Retina (tissue), 1 donor: ENCODE measurements at regions not wholly inside any gene's neighbourhood (a gene's known extent, or its start where the extent isn't known, plus 50 kb on each side); places are given as distances from the start of the nearest gene placed in this dataset.

Experiments used
- DNase-seq: peaks from one replicate; pipeline ENCODE4 v3.0.0-alpha.2; 2016

DNA sequence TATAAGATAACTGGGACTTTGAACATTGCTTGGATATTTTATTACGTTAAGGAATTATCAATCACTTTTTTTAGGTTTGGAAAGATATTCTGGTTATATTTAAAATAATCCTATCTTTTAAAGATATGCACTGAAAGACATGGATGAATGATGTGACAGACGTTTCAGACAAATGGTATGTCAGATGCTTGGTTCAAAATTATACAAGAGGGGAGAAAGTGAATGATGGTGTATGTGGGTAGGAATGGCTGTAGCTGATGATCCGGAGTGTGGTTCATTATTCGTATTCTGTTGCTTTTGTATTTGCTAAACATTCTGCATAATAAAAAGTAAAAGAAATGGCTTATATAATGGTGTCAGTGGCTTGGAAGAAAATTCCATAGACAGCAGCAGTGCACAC is 51.0 kb upstream of the SNRPB2 start:
- no peak for DNase-seq

DNA sequence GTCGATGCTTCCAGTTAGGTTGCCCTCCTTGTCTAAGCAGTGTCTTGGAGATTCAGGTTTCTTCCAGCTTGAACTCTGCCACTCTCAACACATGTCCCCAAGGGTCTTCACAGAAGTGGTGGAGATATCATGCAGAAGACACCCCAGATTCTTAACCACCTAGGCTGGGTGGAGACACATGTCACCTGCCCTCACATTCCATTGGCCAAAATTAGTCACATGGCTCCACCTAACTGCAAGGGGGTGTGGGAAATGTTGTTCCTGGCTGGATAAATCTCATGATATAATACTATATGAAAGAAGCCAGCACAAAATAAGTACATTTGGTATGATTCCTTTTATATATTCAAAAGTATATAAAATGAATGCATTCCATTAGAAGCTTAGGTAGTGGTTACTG is 52.9 kb upstream of the SNRPB2 start:
- no peak for DNase-seq

DNA sequence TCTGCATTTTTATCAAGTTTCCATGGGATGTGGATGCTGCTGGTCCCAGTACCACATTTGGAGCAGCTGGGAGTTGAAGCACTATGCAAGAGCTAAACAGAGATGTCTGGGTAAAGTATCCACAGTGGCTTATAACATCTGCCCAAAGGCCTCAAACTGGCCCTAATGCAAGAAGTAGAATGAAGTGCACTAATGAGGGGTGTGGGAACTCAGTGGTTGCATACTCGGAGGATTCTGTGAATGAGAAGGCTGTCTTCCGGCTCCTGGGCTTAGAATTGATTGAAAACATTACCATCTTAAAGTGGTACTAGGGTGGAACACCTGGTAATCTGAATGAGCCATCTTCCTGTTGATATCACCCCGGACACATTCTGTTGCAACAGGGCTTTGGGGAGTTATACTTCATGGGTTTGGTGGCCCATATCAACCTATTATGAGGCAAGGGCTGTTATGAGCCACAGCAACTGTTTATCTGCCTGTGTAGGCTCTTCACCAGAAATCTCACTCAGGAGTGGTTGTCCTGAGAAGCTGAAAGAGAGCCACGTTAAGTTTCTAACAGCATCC is 54.7 kb upstream of the SNRPB2 start:
- DNase-seq, result no peak

DNA sequence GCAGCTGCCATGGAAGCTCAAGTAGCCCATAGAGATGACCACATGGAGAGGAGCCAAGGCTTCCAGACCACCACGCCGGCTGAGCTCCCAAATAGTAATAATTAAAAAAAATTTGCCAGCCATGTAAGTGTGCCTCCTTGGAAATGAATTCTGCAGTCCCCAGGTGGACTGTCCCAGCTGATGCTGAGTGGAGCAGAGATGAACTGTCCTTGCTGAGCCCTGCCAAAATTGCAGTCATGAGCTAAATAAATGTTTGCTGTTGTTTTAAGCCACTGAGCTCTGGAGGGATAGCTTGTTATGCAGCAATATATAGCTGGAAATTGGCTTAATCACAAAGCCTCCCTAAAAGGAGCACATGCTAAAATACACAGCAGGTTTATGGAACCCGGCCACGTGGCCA is 55.6 kb upstream of the SNRPB2 start:
- DNase-seq, result no peak

DNA sequence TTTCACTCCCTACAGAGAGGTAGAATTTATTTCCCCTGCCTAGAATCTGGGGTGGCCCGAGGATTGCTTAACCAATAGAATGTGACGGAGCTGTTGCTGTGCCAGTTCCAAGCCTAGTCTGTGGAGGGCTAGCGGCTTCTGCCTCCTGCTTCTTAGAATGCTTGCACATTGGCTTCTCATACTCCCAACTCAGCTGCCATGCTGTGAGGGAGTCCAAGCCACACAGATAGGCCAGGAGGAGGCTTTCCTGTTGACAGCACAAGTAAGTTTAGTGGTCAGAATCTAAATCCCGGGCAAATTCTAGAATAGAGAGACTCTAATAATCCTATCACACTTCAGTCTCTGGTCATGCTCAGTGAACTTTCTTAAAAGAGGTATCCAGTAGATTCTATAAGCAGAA is 57.5 kb upstream of the SNRPB2 start:
- no peak for DNase-seq

DNA sequence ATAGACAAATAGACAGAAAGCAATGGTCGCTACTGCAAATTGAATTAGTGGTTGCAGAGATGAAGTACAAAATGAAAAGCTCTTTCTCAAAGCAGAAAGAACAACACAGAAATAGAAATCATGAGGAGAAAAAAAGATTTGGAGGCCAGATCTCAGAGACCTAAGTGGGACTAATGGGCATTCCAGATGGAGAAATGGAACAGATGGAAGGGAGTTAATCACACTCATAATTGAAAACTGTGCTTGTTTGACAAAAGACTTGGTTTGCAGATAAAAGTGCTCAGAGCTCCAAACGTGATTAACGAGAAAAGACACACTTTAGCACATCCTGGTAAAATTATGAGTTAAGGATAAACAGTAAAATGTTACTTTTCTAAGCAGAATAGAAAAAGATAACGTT is 58.1 kb upstream of the SNRPB2 start:
- no peak for DNase-seq

DNA sequence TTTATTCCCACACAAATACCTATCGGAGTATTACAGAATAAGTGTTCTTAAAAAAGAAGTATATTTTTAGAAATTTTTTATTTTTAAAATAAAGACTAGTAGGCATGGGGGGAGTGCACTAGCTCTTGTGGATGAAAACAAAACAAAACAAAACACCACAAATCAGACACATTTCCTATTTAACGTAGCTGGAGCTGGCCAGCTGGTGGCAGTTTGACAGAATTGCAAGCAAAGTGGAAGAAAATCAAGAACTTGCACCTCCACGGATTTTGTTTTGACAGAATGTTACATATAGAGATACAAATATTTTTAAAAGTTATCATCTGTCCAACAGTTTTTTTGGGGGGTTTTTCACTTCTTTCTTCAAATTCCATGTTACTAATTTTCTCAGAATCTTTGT is 63.6 kb upstream of the SNRPB2 start:
- no peak for DNase-seq

DNA sequence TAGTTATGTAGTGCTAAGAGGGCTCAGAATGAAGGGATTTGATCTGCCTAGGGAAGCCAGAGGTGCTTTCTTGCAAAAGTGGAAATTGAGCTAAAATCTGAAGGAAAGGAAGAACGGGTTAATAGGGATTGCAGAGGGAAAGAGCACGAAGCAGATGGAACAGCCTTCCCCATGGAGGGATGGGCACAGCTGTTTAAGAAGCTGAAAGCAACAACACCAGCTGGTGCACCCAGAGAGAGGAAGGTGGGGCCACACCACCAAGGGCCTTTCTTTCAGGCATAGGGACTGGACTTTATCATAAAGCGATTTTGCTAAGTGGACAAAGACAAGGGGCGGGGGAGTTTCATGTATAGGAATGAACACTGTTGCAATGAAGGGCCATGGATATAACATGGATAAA is 65.8 kb upstream of the SNRPB2 start:
- peak; percentile 49 for DNase-seq

DNA sequence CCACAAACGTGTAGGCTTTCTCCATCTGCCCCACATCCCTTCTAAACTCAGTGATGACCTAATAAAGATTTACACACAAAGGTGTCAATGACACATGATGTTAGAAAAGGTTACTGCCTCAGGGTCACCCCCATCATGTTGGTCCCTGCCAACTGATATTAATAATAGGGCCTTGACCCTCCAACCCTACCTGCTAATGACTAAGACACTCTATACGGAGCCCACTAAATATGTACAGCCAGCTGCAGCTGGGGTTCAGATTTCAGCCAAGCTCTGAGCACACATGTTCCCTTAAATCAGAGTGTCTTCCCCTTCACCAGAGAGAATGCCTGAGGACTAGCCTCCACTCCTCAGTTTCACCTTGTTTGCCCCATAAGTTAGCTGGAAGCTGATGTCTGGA is 67.4 kb upstream of the SNRPB2 start:
- DNase-seq, result no peak

DNA sequence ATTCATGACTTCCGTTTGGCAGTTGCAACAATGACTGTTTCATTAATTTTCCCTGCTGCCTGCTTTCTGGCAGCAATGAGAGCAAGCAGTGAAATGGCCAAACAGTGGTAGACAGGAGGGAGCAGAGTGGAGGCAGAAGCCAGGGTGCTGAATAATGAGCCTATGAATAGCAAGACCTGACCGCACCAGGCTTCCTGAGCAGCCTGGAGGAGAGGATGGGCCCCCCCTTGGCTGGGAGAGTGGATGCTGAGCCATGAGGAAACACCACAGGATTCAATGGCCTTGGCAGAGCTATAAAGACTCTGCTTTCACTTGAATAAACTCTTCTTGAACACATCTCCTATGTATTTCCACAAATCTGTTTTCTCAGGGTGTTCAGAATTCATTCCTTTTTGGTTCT is 68.1 kb upstream of the SNRPB2 start:
- DNase-seq, result no peak

DNA sequence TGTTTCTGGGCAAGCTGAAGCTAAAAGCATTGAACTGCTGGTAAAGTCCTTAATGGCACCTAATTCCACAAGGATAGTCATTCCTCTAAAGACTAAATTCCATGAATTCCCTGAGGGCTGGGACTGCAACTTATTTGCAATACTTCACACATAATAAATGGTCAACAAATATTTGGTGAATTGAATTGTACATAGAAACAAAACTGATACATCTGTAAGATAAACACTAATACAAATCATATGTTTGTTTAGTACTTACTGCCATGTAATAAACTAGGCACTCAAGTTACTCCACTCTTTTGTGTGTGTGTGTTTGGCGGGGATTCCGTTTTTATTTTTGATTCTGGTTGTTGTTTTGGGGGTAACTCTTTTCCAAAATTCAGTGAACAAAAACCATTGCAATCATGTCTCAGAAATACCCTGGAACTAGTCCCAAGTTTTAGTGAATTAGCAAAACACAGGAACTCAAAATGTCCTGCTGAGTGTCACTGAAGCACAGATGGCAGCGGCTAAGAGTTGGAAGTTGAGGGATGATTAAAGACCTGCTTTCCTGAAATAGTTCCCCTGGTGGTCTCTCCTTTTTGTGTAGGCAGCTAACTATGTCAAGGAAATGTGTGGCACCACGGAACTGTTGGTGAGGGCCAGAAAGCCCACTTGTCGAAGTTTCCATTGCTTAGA is 74.8 kb upstream of the SNRPB2 start:
- DNase-seq, result no peak

DNA sequence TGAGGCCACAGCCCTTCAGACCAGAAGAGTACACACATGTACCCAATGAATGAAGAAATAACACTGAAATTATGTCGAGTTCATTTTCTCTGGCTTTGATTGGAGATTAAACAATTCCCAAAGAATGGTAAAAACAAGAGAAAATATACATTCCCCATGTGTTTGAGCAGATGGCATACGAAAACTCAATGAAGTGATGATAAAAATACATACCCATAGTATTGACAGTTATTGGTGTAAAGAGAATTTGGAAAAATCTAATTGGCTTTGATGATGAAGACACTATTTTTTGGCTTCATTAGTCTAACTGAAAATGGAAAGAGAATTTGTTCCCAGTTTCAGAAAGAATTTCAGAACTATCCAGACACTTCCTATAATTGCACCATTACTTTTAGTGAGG is 76.6 kb upstream of the SNRPB2 start:
- DNase-seq, result no peak

DNA sequence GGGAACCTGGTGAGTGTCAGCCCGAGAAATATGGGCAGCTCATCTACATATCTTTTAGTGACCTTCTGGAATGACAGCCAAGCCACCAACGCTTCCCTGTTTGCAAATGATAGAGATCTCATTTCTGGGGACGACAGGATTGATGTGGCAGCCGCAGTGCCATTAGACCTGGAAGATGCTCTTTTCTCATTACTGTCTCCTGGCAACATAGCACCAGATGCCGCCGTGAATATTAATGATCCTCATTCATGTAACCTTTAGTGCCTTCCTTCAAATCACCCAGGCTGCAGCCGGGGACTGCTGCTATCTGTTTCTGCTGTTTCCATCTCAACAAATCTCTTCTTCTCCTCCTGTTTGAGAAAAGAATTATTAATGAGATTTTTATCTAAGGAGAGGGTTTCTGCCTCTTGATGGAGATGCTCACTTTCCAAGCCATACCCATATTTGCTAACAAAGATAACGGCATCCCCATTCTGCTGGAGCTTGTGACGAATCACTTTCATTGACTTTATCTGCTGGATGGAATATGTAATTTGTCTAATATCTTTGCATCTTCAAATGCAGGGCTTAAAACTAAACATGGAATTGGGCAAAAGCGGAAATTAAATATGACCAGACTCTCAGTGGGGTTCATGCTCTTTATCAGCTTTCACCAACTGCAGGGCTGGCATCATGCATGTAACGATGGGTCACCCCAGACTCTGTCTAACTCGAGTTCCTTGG is 74.8 kb upstream of the KIF16B start:
- DNase-seq, result peak; percentile 23

DNA sequence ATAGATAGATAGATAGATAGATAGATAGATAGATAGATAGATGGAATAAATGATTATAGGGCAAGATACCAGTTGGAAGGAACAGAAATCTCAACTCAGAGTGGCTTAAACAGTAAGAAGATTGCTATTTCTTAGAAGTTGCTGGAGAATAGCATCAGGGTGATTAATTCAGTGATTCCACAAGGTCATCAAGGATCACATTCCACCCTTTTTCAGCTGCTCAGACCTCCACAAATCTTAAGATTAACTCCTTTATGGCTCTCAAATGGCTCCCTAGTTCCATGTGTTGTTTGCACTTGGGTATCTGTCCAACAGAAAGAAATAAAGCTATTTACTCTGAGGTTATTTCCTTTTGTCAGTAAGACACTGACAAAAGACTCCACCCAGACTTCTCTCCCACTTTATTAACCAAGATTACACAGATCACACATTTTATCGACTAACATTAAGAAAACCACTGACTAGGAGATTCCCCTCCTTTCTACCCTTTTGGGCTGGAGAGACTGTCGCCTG is 68.3 kb upstream of the KIF16B start:
- DNase-seq, result no peak

DNA sequence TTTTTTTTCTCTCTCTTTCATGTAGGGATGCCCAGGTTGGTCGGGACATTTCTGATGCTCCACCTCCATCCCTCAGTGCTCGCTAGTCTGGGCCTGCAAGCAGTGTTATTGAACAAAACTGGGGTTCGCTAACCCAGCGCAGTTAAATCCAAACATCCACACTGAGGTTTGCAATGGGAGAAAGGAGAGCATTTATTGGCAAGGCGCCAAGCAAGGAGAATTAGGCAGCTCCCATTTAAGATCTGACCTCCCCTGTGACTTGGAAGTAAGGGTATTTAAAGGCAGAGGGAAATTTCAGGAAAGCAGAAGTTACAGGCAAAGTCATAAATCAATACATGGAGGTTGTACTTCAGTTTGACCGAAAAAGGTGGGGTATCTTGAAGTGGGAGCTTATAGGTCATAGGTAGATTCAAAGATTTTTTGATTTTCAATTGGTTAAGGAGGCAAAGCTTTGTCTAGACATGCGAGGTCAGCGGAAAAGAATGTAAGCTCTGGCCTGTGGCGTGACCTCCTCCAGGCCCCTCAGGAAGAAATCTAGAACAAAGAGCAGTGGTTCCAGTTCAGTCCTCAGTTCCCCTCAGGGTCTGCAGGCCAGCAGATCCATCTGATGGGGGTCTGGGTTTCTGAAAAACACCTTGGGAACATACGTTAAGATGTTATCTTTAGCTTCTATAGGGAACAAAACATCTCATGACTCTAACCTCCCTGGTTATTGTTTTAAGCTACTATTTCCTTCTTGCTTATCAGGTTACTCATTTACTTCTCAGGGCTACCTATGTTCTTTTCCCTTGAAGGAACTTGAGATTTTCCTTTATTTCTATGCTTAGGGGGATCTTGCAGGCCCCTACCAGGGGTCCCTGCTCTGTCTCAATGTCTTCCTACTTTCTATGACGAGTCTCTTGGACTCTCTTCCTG is 66.0 kb upstream of the KIF16B start:
- no peak for DNase-seq

DNA sequence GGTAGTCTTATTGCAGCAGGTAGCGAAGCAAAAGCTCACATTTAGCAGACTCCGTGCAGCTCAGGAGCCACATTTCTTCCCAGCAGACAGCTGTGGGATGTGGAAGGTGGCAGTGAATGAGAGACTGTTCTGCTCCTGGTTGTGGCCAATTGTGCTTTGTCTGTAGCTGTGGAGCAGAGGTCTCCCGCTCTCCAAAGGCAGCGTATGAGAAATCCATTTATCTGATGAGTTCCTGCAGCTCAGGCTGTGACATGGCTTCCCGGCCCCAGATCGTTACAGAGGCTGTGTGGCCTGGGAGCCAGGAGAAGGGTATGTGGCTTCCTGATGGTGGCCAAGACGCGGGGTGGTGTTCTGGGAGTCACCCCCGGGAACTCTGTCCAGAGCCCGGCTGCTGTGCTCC is 64.5 kb upstream of the KIF16B start:
- DNase-seq, result peak; percentile 19

DNA sequence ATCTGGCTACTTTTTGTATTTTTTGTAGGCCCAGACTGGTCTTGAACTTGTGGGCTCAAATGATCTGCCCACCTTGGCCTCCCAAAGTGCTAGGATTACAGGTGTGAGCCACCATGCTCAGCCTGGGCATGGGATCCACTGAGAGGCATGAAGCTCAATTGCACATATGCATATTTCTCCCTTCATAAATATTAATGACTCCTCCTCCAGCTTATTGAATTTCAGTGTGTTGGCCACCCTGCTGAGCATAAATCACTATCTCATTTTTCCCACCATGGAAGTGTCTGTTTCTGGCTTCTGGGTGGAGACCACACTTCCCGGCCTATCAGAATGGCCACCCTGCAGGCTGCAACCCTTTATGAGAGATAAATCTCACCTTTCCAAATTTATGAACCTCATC is 53.6 kb upstream of the KIF16B start:
- no peak for DNase-seq

DNA sequence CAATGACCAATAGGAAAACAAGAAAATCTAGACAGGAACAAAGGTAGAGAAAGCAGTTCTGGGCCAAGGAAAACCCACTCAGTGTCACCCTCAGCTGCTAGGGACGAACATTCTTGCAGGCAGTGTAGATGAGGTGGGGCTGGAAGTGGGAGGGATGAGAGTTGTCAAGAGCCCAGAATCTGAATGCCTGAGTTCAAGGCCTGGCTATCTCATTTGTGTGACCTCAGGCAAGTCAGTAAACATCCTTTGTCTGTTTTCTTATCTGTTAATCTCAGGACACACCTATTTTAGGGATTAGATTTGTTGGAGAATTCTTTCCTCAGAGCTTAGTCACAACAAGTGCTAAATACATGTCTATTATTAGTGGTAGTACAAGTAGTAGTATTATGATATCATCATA is 50.9 kb upstream of the KIF16B start:
- DNase-seq, result no peak
